Breast epithelium (tissue), 3 donors: ENCODE measurements at regions not wholly inside any gene's neighbourhood (a gene's known extent, or its start where the extent isn't known, plus 50 kb on each side); places are given as distances from the start of the nearest gene placed in this dataset.
"Not testable (repeated sequence)": the region's sequence is repeated elsewhere in the genome, so short reads cannot be mapped to it uniquely, and the experiment has no call there.

Source experiments
- CTCF ChIP-seq, 3 donors: fragments of 450-650 bp; IDR thresholded peaks; one replicate each; pipeline ENCODE4 v1.5.1; 2016 to 2017; ENCODE audit warnings: antibody characterized with exemption in 3 of 3, mild to moderate bottlenecking in 3 of 3, moderate library complexity in 3 of 3
- POLR2AphosphoS5 ChIP-seq, 3 donors: sonication (generic); formaldehyde crosslinking; IDR thresholded peaks; one replicate each; pipeline ENCODE4 v1.6.1; 2017; ENCODE audit warnings: antibody characterized with exemption in 3 of 3

GRCh38 chr5:25445381-25446060 lies 800.7 kb upstream of the CDH10 start:
- not testable (repeated sequence) for TF ChIP-seq POLR2AphosphoS5, CTCF (IDR thresholded peaks at IDR 0.05)
